HepG2 (cell line): ENCODE measurements at regions not wholly inside any gene's neighbourhood (a gene's known extent, or its start where the extent isn't known, plus 50 kb on each side); places are given as distances from the start of the nearest gene placed in this dataset.
A peak's percentile ranks its signal among the peaks of the same experiment; 100 is the strongest.

Experiments used
- FOXP1 ChIP-seq, 2 experiments: fragments of 450-650 bp in 1 of 2; IDR thresholded peaks; 2 replicates each; pipeline ENCODE4 v1.6.1; 2017 to 2018; ENCODE audit warnings: antibody characterized with exemption in 1 of 2
- ZNF10 ChIP-seq: sonication (generic); formaldehyde crosslinking; IDR thresholded peaks from 2 replicates; pipeline ENCODE4 v1.4.0; 2020; ENCODE audit warnings: mild to moderate bottlenecking, low read depth, missing genetic modification reagents, borderline replicate concordance
- TF ChIP-seq, protein P1 (sequence below): sonication (generic); formaldehyde crosslinking; IDR thresholded peaks from 2 replicates; pipeline ENCODE4 v1.5.0; 2020; ENCODE audit warnings: mild to moderate bottlenecking, missing genetic modification reagents, borderline replicate concordance
- TF ChIP-seq, protein P2 (sequence below): sonication (generic); formaldehyde crosslinking; conservative IDR thresholded peaks from 2 replicates; pipeline ENCODE4 v1.8.1; 2023; ENCODE audit warnings: missing genetic modification reagents
- TF ChIP-seq, protein P3 (sequence below): sonication (generic); formaldehyde crosslinking; IDR thresholded peaks from 2 replicates; pipeline ENCODE4 v1.9.0; 2021; ENCODE audit warnings: mild to moderate bottlenecking, missing genetic modification reagents
- TF ChIP-seq, protein P4 (sequence below), 2 experiments: sonication (generic) in 1 of 2; formaldehyde crosslinking in 1 of 2; IDR thresholded peaks; 2 replicates each; pipeline versions ENCODE4 v1.6.1 to v1.9.0; 2014 to 2022; ENCODE audit warnings: antibody characterized with exemption in 1 of 2, borderline replicate concordance in 1 of 2, inconsistent platforms in 1 of 2, low read depth in 1 of 2, missing genetic modification reagents in 1 of 2

DNA sequence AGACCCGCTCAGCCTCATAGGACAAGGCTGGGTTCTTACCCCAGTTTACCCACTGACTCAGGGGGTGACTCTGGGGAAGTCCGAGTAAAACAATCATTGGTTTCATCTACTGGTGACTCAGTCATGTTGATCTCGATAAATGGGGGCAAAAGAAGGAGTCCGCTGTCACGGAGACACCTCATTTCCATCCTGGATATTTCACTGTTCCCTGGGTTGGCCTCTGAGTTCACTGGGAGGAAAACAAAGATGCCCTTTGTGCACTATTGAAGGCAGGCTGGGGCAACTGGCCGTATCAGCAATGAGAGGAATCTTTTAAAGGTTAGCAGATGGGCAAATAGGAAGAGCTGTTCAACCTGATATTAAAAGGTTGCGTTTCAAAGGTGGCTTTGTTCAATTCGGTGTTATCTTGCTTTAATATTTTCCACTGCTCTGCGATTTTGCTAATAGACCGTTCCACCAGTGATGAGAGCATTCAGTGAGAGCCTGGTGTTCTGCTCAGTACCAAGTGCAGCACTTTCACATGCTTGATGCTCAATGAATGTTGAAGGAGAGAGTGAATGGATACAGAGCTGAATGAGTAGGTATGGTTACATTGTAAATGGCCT lies 110.2 kb upstream of the EGFLAM start (continued):
- TF ChIP-seq, protein P1, sequence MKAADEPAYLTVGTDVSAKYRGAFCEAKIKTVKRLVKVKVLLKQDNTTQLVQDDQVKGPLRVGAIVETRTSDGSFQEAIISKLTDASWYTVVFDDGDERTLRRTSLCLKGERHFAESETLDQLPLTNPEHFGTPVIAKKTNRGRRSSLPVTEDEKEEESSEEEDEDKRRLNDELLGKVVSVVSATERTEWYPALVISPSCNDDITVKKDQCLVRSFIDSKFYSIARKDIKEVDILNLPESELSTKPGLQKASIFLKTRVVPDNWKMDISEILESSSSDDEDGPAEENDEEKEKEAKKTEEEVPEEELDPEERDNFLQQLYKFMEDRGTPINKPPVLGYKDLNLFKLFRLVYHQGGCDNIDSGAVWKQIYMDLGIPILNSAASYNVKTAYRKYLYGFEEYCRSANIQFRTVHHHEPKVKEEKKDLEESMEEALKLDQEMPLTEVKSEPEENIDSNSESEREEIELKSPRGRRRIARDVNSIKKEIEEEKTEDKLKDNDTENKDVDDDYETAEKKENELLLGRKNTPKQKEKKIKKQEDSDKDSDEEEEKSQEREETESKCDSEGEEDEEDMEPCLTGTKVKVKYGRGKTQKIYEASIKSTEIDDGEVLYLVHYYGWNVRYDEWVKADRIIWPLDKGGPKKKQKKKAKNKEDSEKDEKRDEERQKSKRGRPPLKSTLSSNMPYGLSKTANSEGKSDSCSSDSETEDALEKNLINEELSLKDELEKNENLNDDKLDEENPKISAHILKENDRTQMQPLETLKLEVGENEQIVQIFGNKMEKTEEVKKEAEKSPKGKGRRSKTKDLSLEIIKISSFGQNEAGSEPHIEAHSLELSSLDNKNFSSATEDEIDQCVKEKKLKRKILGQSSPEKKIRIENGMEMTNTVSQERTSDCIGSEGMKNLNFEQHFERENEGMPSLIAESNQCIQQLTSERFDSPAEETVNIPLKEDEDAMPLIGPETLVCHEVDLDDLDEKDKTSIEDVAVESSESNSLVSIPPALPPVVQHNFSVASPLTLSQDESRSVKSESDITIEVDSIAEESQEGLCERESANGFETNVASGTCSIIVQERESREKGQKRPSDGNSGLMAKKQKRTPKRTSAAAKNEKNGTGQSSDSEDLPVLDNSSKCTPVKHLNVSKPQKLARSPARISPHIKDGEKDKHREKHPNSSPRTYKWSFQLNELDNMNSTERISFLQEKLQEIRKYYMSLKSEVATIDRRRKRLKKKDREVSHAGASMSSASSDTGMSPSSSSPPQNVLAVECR (CRISPR knock-in tag): peak; percentile 40; the same call in 1 of the 2 replicates
- TF ChIP-seq, protein P2, sequence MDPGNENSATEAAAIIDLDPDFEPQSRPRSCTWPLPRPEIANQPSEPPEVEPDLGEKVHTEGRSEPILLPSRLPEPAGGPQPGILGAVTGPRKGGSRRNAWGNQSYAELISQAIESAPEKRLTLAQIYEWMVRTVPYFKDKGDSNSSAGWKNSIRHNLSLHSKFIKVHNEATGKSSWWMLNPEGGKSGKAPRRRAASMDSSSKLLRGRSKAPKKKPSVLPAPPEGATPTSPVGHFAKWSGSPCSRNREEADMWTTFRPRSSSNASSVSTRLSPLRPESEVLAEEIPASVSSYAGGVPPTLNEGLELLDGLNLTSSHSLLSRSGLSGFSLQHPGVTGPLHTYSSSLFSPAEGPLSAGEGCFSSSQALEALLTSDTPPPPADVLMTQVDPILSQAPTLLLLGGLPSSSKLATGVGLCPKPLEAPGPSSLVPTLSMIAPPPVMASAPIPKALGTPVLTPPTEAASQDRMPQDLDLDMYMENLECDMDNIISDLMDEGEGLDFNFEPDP (CRISPR knock-in tag): no peak
- TF ChIP-seq, protein P3, sequence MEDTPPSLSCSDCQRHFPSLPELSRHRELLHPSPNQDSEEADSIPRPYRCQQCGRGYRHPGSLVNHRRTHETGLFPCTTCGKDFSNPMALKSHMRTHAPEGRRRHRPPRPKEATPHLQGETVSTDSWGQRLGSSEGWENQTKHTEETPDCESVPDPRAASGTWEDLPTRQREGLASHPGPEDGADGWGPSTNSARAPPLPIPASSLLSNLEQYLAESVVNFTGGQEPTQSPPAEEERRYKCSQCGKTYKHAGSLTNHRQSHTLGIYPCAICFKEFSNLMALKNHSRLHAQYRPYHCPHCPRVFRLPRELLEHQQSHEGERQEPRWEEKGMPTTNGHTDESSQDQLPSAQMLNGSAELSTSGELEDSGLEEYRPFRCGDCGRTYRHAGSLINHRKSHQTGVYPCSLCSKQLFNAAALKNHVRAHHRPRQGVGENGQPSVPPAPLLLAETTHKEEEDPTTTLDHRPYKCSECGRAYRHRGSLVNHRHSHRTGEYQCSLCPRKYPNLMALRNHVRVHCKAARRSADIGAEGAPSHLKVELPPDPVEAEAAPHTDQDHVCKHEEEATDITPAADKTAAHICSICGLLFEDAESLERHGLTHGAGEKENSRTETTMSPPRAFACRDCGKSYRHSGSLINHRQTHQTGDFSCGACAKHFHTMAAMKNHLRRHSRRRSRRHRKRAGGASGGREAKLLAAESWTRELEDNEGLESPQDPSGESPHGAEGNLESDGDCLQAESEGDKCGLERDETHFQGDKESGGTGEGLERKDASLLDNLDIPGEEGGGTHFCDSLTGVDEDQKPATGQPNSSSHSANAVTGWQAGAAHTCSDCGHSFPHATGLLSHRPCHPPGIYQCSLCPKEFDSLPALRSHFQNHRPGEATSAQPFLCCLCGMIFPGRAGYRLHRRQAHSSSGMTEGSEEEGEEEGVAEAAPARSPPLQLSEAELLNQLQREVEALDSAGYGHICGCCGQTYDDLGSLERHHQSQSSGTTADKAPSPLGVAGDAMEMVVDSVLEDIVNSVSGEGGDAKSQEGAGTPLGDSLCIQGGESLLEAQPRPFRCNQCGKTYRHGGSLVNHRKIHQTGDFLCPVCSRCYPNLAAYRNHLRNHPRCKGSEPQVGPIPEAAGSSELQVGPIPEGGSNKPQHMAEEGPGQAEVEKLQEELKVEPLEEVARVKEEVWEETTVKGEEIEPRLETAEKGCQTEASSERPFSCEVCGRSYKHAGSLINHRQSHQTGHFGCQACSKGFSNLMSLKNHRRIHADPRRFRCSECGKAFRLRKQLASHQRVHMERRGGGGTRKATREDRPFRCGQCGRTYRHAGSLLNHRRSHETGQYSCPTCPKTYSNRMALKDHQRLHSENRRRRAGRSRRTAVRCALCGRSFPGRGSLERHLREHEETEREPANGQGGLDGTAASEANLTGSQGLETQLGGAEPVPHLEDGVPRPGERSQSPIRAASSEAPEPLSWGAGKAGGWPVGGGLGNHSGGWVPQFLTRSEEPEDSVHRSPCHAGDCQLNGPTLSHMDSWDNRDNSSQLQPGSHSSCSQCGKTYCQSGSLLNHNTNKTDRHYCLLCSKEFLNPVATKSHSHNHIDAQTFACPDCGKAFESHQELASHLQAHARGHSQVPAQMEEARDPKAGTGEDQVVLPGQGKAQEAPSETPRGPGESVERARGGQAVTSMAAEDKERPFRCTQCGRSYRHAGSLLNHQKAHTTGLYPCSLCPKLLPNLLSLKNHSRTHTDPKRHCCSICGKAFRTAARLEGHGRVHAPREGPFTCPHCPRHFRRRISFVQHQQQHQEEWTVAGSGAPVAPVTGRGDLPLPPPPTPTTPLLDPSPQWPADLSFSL: no peak
- TF ChIP-seq, protein P4, sequence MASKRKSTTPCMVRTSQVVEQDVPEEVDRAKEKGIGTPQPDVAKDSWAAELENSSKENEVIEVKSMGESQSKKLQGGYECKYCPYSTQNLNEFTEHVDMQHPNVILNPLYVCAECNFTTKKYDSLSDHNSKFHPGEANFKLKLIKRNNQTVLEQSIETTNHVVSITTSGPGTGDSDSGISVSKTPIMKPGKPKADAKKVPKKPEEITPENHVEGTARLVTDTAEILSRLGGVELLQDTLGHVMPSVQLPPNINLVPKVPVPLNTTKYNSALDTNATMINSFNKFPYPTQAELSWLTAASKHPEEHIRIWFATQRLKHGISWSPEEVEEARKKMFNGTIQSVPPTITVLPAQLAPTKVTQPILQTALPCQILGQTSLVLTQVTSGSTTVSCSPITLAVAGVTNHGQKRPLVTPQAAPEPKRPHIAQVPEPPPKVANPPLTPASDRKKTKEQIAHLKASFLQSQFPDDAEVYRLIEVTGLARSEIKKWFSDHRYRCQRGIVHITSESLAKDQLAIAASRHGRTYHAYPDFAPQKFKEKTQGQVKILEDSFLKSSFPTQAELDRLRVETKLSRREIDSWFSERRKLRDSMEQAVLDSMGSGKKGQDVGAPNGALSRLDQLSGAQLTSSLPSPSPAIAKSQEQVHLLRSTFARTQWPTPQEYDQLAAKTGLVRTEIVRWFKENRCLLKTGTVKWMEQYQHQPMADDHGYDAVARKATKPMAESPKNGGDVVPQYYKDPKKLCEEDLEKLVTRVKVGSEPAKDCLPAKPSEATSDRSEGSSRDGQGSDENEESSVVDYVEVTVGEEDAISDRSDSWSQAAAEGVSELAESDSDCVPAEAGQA (IDR thresholded peaks at IDR 0.05; ENCODE audit: low read depth): no peak
- TF ChIP-seq, protein P4 (CRISPR knock-in tag; IDR thresholded peaks at IDR 0.05; ENCODE audit: borderline replicate concordance): peak; percentile 61; the same call in 1 of the 2 replicates
- TF ChIP-seq FOXP1 (IDR thresholded peaks at IDR 0.05) (no peak), FOXP1 (CRISPR knock-in tag; IDR thresholded peaks at IDR 0.05) (peak; percentile 67), ZNF10 (CRISPR knock-in tag) (no peak)
